Endothelial cell of umbilical vein (primary cell): ENCODE measurements at regions not wholly inside any gene's neighbourhood (a gene's known extent, or its start where the extent isn't known, plus 50 kb on each side); places are given as distances from the start of the nearest gene placed in this dataset.

ENCODE experiments used
- BruUV-seq: library from RNA; stranded (reverse); fragments of 400-500 nt; replicated peaks from 2 replicates; lab custom pipeline; 2021; lab: Mats Ljungman, UMichigan
- CTCF ChIA-PET: fragments of 300-600, 350-600 bp; sonication (Branson Sonifier 250); formaldehyde crosslinking; loops from one replicate; lab custom pipeline; 2021; ENCODE audit warnings: antibody characterized with exemption, inconsistent platforms; lab: Charles Lee
- POLR2A ChIA-PET: fragments of 300-600, 350-600 bp; sonication (Branson Sonifier 250); formaldehyde crosslinking; loops from one replicate; lab custom pipeline; 2021; ENCODE audit warnings: antibody characterized with exemption, inconsistent platforms; lab: Charles Lee
- DNase-seq: peaks from one replicate; pipeline ENCODE4 v3.0.0-alpha.2; 2011; ENCODE audit warnings: low read depth, low spot score
- FAIRE-seq: peaks from 2 replicates; lab custom pipeline; 2011; peaks lifted over from hg19 to GRCh38; lab: Jason Lieb, UNC
- H2AFZ ChIP-seq: 2 replicates; pipeline ENCODE4 v1.6.0; 2012; ENCODE audit warnings: low read depth, low read length, control low read depth, inconsistent platforms
- H3K27ac ChIP-seq: 2 replicates; pipeline ENCODE4 v1.5.1; 2011; ENCODE audit warnings: low read depth, mild to moderate bottlenecking, control low read depth, low read length, moderate library complexity; ENCODE audit not compliant: insufficient read depth
- H3K27me3 ChIP-seq, 2 experiments: 2 replicates each; pipeline versions ENCODE4 v1.6.0 to v1.6.1; 2011; ENCODE audit warnings: low read length in 2 of 2, mixed read lengths in 1 of 2; ENCODE audit not compliant: control insufficient read depth in 2 of 2, insufficient read depth in 2 of 2
- H3K36me3 ChIP-seq, 2 experiments: 2 replicates in 1 of 2; 3 replicates in 1 of 2; pipeline ENCODE4 v1.5.1; 2011; ENCODE audit warnings: low read length in 2 of 2, mild to moderate bottlenecking in 1 of 2, moderate library complexity in 1 of 2; ENCODE audit not compliant: control insufficient read depth in 2 of 2, insufficient read depth in 2 of 2; ENCODE audit errors: extremely low read depth in 1 of 2
- H3K4me1 ChIP-seq: 3 replicates; pipeline ENCODE4 v1.5.1; 2011; ENCODE audit warnings: mild to moderate bottlenecking, low read length; ENCODE audit not compliant: control insufficient read depth, insufficient read depth; ENCODE audit errors: extremely low read depth
- H3K4me2 ChIP-seq: 2 replicates; pipeline ENCODE4 v1.6.1; 2011; ENCODE audit warnings: low read length, control low read depth, mixed read lengths; ENCODE audit not compliant: insufficient read depth
- H3K4me3 ChIP-seq, 3 experiments: fragments of 200-600 bp in 1 of 3; sonication (generic), shearing (Covaris generic) in 1 of 3; replicated peaks in 1 of 3; 2 replicates each; pipeline ENCODE4 v1.5.1; 2011 to 2016; ENCODE audit warnings: control low read depth in 3 of 3, low read length in 3 of 3, mild to moderate bottlenecking in 2 of 3, inconsistent platforms in 1 of 3, low read depth in 1 of 3, moderate library complexity in 1 of 3; ENCODE audit not compliant: insufficient read depth in 1 of 3
- H3K79me2 ChIP-seq: 2 replicates; pipeline ENCODE4 v1.6.0; 2012; ENCODE audit warnings: low read length, inconsistent platforms; ENCODE audit not compliant: control insufficient read depth, insufficient read depth
- H3K9ac ChIP-seq: replicated peaks from 2 replicates; pipeline ENCODE3; 2011; ENCODE audit warnings: low read length, control low read depth; ENCODE audit not compliant: insufficient read depth; ENCODE audit errors: extremely low read depth
- H3K9me1 ChIP-seq: replicated peaks from 3 replicates; pipeline ENCODE4 v1.6.0; 2011; ENCODE audit warnings: mild to moderate bottlenecking, low read length; ENCODE audit not compliant: control insufficient read depth, insufficient read depth; ENCODE audit errors: extremely low read depth
- H3K9me3 ChIP-seq: replicated peaks from 2 replicates; pipeline ENCODE4 v1.5.1; 2012; ENCODE audit warnings: low read length, inconsistent platforms; ENCODE audit not compliant: control insufficient read depth, insufficient read depth
- H4K20me1 ChIP-seq: replicated peaks from 2 replicates; pipeline ENCODE3; 2011; ENCODE audit warnings: mild to moderate bottlenecking, low read length; ENCODE audit not compliant: control insufficient read depth, insufficient read depth; ENCODE audit errors: extremely low read depth
- EZH2 ChIP-seq: IDR thresholded peaks from 2 replicates; pipeline ENCODE4 v1.6.1; 2012; ENCODE audit warnings: borderline replicate concordance, low read depth, mild to moderate bottlenecking, moderate library complexity, low read length, inconsistent platforms; ENCODE audit not compliant: severe bottlenecking
- FOS ChIP-seq: IDR thresholded peaks from 2 replicates; pipeline ENCODE4 v1.6.1; 2011; ENCODE audit warnings: mild to moderate bottlenecking, low read length, moderate library complexity, borderline replicate concordance; ENCODE audit not compliant: insufficient read depth
- GATA2 ChIP-seq: IDR thresholded peaks from 2 replicates; pipeline ENCODE4 v1.7.0; 2011; ENCODE audit warnings: low read depth, mild to moderate bottlenecking, moderate library complexity, mixed read lengths, low read length; ENCODE audit not compliant: insufficient read length, insufficient read depth
- JUN ChIP-seq: IDR thresholded peaks from 2 replicates; pipeline ENCODE4 v1.6.1; 2011; ENCODE audit warnings: borderline replicate concordance, low read depth; ENCODE audit not compliant: insufficient read length, insufficient read depth
- MYC ChIP-seq: IDR thresholded peaks from one replicate; pipeline ENCODE4 v1.6.1; 2011; ENCODE audit warnings: mild to moderate bottlenecking, low read depth, low read length
- POLR2A ChIP-seq: IDR thresholded peaks from 2 replicates; pipeline ENCODE4 v1.6.1; 2012; ENCODE audit warnings: low read depth, mild to moderate bottlenecking, control low read depth, low read length
- POLR2AphosphoS5 ChIP-seq: IDR thresholded peaks from 2 replicates; pipeline ENCODE4 v1.6.1; 2012; ENCODE audit warnings: low read depth, mild to moderate bottlenecking, control low read depth, low read length, moderate library complexity; ENCODE audit not compliant: insufficient read depth
- dilution Hi-C: fragments of 300-500 bp; cut with MboI; formaldehyde crosslinking; loops from one replicate; pipeline ENCODE4 v1.15.0; 2019; ENCODE audit warnings: low sequenced_read_pairs; ENCODE audit not compliant: extremely low pct_ligation_motif_present
- intact Hi-C: fragments of 100-400 bp; cut with micrococcal nuclease; formaldehyde crosslinking; loops from one replicate; pipeline ENCODE4 v1.10.0; 2022
- TF ChIP-seq, protein P1 (sequence below): IDR thresholded peaks from 2 replicates; pipeline ENCODE4 v1.6.1; 2011; ENCODE audit not compliant: insufficient read depth, insufficient read length
- TF ChIP-seq, protein P2 (sequence below), 2 donors: IDR thresholded peaks; 1 replicate in 1 of 2; 2 replicates in 1 of 2; pipeline ENCODE4 v1.5.1; 2011; ENCODE audit warnings: low read length in 2 of 2, mild to moderate bottlenecking in 2 of 2, moderate library complexity in 2 of 2, control low read depth in 1 of 2, inconsistent platforms in 1 of 2, low read depth in 1 of 2; ENCODE audit not compliant: insufficient read depth in 1 of 2; ENCODE audit errors: extremely low read depth in 1 of 2

- H3K4me3 ChIP-seq, result no peak overlapping the region
- no peak overlapping the region for H2AFZ ChIP-seq
- intact Hi-C loops (no loop called here), dilution Hi-C loops (no loop called here)
- CTCF ChIA-PET, result no interaction called here
- no peaks in the 10 kb centered on the region for H3K4me1 ChIP-seq
- H3K27me3 ChIP-seq, result no peaks in the 10 kb centered on the region
- H3K9ac ChIP-seq, result no peak overlapping the region
- no peaks in the 10 kb centered on the region for H3K36me3 ChIP-seq
- H3K9me1 ChIP-seq, result no peaks in the 10 kb centered on the region
- FAIRE-seq (no peak), DNase-seq (no peak)
- BruUV-seq, result no TSS peak
- H3K9me3 ChIP-seq, result no peaks in the 10 kb centered on the region
- H3K27ac ChIP-seq, result no peak overlapping the region
- no peak overlapping the region for H3K4me2 ChIP-seq
- TF ChIP-seq, protein P1, sequence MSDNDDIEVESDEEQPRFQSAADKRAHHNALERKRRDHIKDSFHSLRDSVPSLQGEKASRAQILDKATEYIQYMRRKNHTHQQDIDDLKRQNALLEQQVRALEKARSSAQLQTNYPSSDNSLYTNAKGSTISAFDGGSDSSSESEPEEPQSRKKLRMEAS, result no peak
- TF ChIP-seq JUN (no peak), POLR2AphosphoS5 (no peak), GATA2 (no peak), MYC (no peak), EZH2 (no peak), FOS (no peak), POLR2A (no peak)
- TF ChIP-seq, protein P2, sequence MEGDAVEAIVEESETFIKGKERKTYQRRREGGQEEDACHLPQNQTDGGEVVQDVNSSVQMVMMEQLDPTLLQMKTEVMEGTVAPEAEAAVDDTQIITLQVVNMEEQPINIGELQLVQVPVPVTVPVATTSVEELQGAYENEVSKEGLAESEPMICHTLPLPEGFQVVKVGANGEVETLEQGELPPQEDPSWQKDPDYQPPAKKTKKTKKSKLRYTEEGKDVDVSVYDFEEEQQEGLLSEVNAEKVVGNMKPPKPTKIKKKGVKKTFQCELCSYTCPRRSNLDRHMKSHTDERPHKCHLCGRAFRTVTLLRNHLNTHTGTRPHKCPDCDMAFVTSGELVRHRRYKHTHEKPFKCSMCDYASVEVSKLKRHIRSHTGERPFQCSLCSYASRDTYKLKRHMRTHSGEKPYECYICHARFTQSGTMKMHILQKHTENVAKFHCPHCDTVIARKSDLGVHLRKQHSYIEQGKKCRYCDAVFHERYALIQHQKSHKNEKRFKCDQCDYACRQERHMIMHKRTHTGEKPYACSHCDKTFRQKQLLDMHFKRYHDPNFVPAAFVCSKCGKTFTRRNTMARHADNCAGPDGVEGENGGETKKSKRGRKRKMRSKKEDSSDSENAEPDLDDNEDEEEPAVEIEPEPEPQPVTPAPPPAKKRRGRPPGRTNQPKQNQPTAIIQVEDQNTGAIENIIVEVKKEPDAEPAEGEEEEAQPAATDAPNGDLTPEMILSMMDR (IDR thresholded peaks at IDR 0.05; ENCODE audit: extremely low read depth in 1 of 2, insufficient read depth in 1 of 2, low read depth in 1 of 2, low read length in 2 of 2), result no peak
- no peaks in the 10 kb centered on the region for H3K79me2 ChIP-seq
- POLR2A ChIA-PET, result no interaction called here
- H4K20me1 ChIP-seq, result no peaks in the 10 kb centered on the region
Observed at GRCh38 chrX:124557976-124558375, 211.6 kb downstream of the SH2D1A start.
